ENCODE measurements at regions not wholly inside any gene's neighbourhood (a gene's known extent, or its start where the extent isn't known, plus 50 kb on each side); places are given as distances from the start of the nearest gene placed in this dataset.

- H3K9me3 Mint-ChIP-seq, result no peaks in the 10 kb centered on the region
- WGBS (ENCODE audit: insufficient coverage), result 90% methylated on average over 4 of the region's 4 CpGs
- no peak overlapping the region for H3K4me3 Mint-ChIP-seq
These were observed 52.8 kb upstream of the STUM start for GRCh38 chr1:226495716-226496115.

GRCh38 chr1:226496453-226497015, 52.0 kb upstream of the STUM start:
- Mint-ChIP-seq H3K4me1 (no peaks in the 10 kb centered on the region), H3K9me3 (no peaks in the 10 kb centered on the region), H3K27me3 (ENCODE audit: low read depth in 2 of 2) (peaks cover 7 to 18% of the 10 kb centered on the region in 2 donors), H3K4me3 (no peak overlapping the region), H3K36me3 (no peaks in the 10 kb centered on the region), H3K27ac (no peak overlapping the region)
- Histone ChIP-seq H3K27me3 (ENCODE audit: control insufficient read depth, insufficient read depth, low read length) (no peaks in the 10 kb centered on the region), H3K4me3 (ENCODE audit: low read length) (no peak overlapping the region), H3K27ac (ENCODE audit: low read length) (no peak overlapping the region), H3K4me1 (ENCODE audit: control insufficient read depth, insufficient read depth, low read length) (no peaks in the 10 kb centered on the region), H3K36me3 (ENCODE audit: control insufficient read depth, insufficient read depth, low read length) (no peaks in the 10 kb centered on the region), H3K9me3 (ENCODE audit: control insufficient read depth, insufficient read depth, low read length) (no peaks in the 10 kb centered on the region)
- no peak for ATAC-seq
- intact Hi-C loops (cut with micrococcal nuclease), result no loop called here
- no peak for TF ChIP-seq CTCF (IDR thresholded peaks at IDR 0.05)
- DNase-seq, result no peak
- 92% methylated on average over 7 of the region's 7 CpGs for WGBS (ENCODE audit: insufficient coverage)

More at GRCh38 chr1:226495716-226496115, 52.8 kb upstream of the STUM start:
- Histone ChIP-seq H3K4me1 (ENCODE audit: control insufficient read depth, insufficient read depth, low read length) (no peaks in the 10 kb centered on the region), H3K36me3 (ENCODE audit: control insufficient read depth, insufficient read depth, low read length) (no peaks in the 10 kb centered on the region), H3K27me3 (ENCODE audit: control insufficient read depth, insufficient read depth, low read length) (no peaks in the 10 kb centered on the region), H3K9me3 (ENCODE audit: control insufficient read depth, insufficient read depth, low read length) (no peaks in the 10 kb centered on the region), H3K27ac (ENCODE audit: low read length) (no peak overlapping the region), H3K4me3 (ENCODE audit: low read length) (no peak overlapping the region)
- DNase-seq, result no peak
- no peak for TF ChIP-seq CTCF (IDR thresholded peaks at IDR 0.05)
- no peaks in the 10 kb centered on the region for H3K36me3 Mint-ChIP-seq
- no peak overlapping the region for H3K27ac Mint-ChIP-seq
- no peaks in the 10 kb centered on the region for H3K4me1 Mint-ChIP-seq
- ATAC-seq, result no peak
- intact Hi-C loops (cut with micrococcal nuclease), result no loop called here
- peaks cover 4 to 10% of the 10 kb centered on the region in 2 donors for H3K27me3 Mint-ChIP-seq (ENCODE audit: low read depth in 2 of 2)

- no peak for TF ChIP-seq CTCF (IDR thresholded peaks at IDR 0.05)
- peak in 1 of 3 donors; percentile 17 for ATAC-seq
- no peaks in the 10 kb centered on the region for H3K9me3 Mint-ChIP-seq
These were observed 51.2 kb upstream of the STUM start for GRCh38 chr1:226497276-226497833.

More at GRCh38 chr1:226497276-226497833, 51.2 kb upstream of the STUM start:
- Mint-ChIP-seq H3K4me3 (no peak overlapping the region), H3K36me3 (no peaks in the 10 kb centered on the region), H3K27me3 (ENCODE audit: low read depth in 2 of 2) (peaks cover 11 to 26% of the 10 kb centered on the region in 2 donors), H3K4me1 (no peaks in the 10 kb centered on the region), H3K27ac (no peak overlapping the region)
- WGBS (ENCODE audit: insufficient coverage), result 93% methylated on average over 5 of the region's 5 CpGs
- DNase-seq, result no peak
- intact Hi-C loops (cut with micrococcal nuclease), result no loop called here
- H3K36me3 ChIP-seq (ENCODE audit: control insufficient read depth, insufficient read depth, low read length), result no peaks in the 10 kb centered on the region
- no peaks in the 10 kb centered on the region for H3K27me3 ChIP-seq (ENCODE audit: control insufficient read depth, insufficient read depth, low read length)
- no peaks in the 10 kb centered on the region for H3K4me1 ChIP-seq (ENCODE audit: control insufficient read depth, insufficient read depth, low read length)
- no peak overlapping the region for H3K27ac ChIP-seq (ENCODE audit: low read length)
- no peak overlapping the region for H3K4me3 ChIP-seq (ENCODE audit: low read length)
- no peaks in the 10 kb centered on the region for H3K9me3 ChIP-seq (ENCODE audit: control insufficient read depth, insufficient read depth, low read length)
